K562 (cell line): ENCODE measurements at regions not wholly inside any gene's neighbourhood (a gene's known extent, or its start where the extent isn't known, plus 50 kb on each side); places are given as distances from the start of the nearest gene placed in this dataset.

Source experiments
- ATF7 ChIP-seq: fragments of 450-650 bp; IDR thresholded peaks from 2 replicates; pipeline ENCODE4 v1.7.1; 2014; ENCODE audit warnings: mild to moderate bottlenecking, moderate library complexity
- CBX1 ChIP-seq: sonication (generic); IDR thresholded peaks from 2 replicates; pipeline ENCODE4 v1.6.1; 2016; ENCODE audit warnings: antibody characterized with exemption, low read depth, mild to moderate bottlenecking
- EZH2 ChIP-seq: IDR thresholded peaks from 2 replicates; pipeline ENCODE4 v1.6.1; 2012; ENCODE audit warnings: low read depth, mild to moderate bottlenecking, inconsistent platforms, low read length, borderline replicate concordance
- HDAC3 ChIP-seq: fragments of 450-650 bp; IDR thresholded peaks from 2 replicates; pipeline ENCODE4 v1.6.1; 2018; ENCODE audit warnings: borderline replicate concordance, mild to moderate bottlenecking, moderate library complexity; ENCODE audit not compliant: partially characterized antibody
- NRF1 ChIP-seq, 2 experiments: fragments of 450-650 bp; IDR thresholded peaks in 1 of 2; conservative IDR thresholded peaks in 1 of 2; 2 replicates each; pipeline ENCODE4 v1.6.1; 2014; ENCODE audit warnings: mild to moderate bottlenecking in 2 of 2
- RAD21 ChIP-seq, 2 experiments: fragments of 250-450 bp in 1 of 2; fragments of 450-650 bp in 1 of 2; sonication (Bioruptor Pico) in 1 of 2; formaldehyde crosslinking in 1 of 2; IDR thresholded peaks in 1 of 2; conservative IDR thresholded peaks in 1 of 2; 2 replicates each; pipeline versions ENCODE4 v1.4.0 to v1.8.0; 2020 to 2022; ENCODE audit warnings: mild to moderate bottlenecking in 2 of 2, moderate library complexity in 1 of 2
- TAF1 ChIP-seq: IDR thresholded peaks from 2 replicates; pipeline ENCODE4 v1.6.1; 2011; ENCODE audit warnings: mild to moderate bottlenecking, low read length, moderate library complexity; ENCODE audit not compliant: insufficient read depth, control insufficient read depth, severe bottlenecking; ENCODE audit errors: extremely low read depth
- YY1 ChIP-seq, 3 experiments: IDR thresholded peaks; 2 replicates each; pipeline ENCODE4 v1.6.1; 2011; ENCODE audit warnings: low read length in 2 of 3, mild to moderate bottlenecking in 2 of 3, moderate library complexity in 2 of 3, borderline replicate concordance in 1 of 3, control low read depth in 1 of 3, low read depth in 1 of 3; ENCODE audit not compliant: insufficient read depth in 3 of 3, insufficient replicate concordance in 2 of 3, control insufficient read depth in 1 of 3, insufficient read length in 1 of 3; ENCODE audit errors: extremely low read depth in 1 of 3

GRCh38 chr14:65302571-65303189 lies 109.8 kb upstream of the FUT8 start:
- TF ChIP-seq EZH2: no peak
- no peak for TF ChIP-seq TAF1
- TF ChIP-seq NRF1 (conservative IDR thresholded peaks at IDR 0.05 in 1 of 2, IDR thresholded peaks at IDR 0.05 in 1 of 2): no peak
- no peak for TF ChIP-seq ATF7
- no peak for TF ChIP-seq HDAC3
- no peak for TF ChIP-seq CBX1
- TF ChIP-seq RAD21 (CRISPR knock-in tag; conservative IDR thresholded peaks at IDR 0.05 in 1 of 2, IDR thresholded peaks at IDR 0.05 in 1 of 2): no peak
- TF ChIP-seq YY1 (IDR thresholded peaks at IDR 0.05; ENCODE audit: borderline replicate concordance in 1 of 3, control insufficient read depth in 1 of 3, extremely low read depth in 1 of 3, insufficient read depth in 3 of 3, insufficient read length in 1 of 3, insufficient replicate concordance in 2 of 3, low read depth in 1 of 3, low read length in 2 of 3): no peak
